MM.1S (cell line): ENCODE measurements at regions not wholly inside any gene's neighbourhood (a gene's known extent, or its start where the extent isn't known, plus 50 kb on each side); places are given as distances from the start of the nearest gene placed in this dataset.

Experiments
- DNase-seq: peaks from one replicate; pipeline ENCODE4 v3.0.0-alpha.2; 2015
- H2AFZ ChIP-seq: fragments of 300-600 bp; sonication (generic); 2 replicates; pipeline ENCODE4 v1.6.0; 2016; ENCODE audit warnings: antibody characterized with exemption, low read length
- H3F3A ChIP-seq: fragments of 300-600 bp; sonication (generic); 2 replicates; pipeline ENCODE4 v1.6.1; 2016; ENCODE audit warnings: mild to moderate bottlenecking, antibody characterized with exemption, low read length, moderate library complexity, mixed read lengths; ENCODE audit not compliant: insufficient read depth
- H3K27ac ChIP-seq: fragments of 300-600 bp; sonication (generic); 2 replicates; pipeline ENCODE4 v1.5.1; 2016; ENCODE audit warnings: mild to moderate bottlenecking, low read length
- H3K27me3 ChIP-seq: fragments of 300-600 bp; sonication (generic); replicated peaks from 2 replicates; pipeline ENCODE4 v1.6.0; 2016; ENCODE audit warnings: low read length; ENCODE audit not compliant: insufficient read depth
- H3K36me3 ChIP-seq: fragments of 300-600 bp; sonication (generic); replicated peaks from 2 replicates; pipeline ENCODE4 v1.6.1; 2016; ENCODE audit warnings: mild to moderate bottlenecking, low read length, mixed read lengths; ENCODE audit not compliant: insufficient read depth
- H3K4me1 ChIP-seq: fragments of 300-600 bp; sonication (generic); 2 replicates; pipeline ENCODE4 v1.6.1; 2016; ENCODE audit warnings: low read length, mixed read lengths
- H3K4me2 ChIP-seq: fragments of 300-600 bp; sonication (generic); 2 replicates; pipeline ENCODE4 v1.6.0; 2016; ENCODE audit warnings: low read depth, low read length
- H3K4me3 ChIP-seq: fragments of 300-600 bp; sonication (generic); 2 replicates; pipeline ENCODE4 v1.5.1; 2016; ENCODE audit warnings: low read length, mixed read lengths
- H3K79me2 ChIP-seq: fragments of 300-600 bp; sonication (generic); 2 replicates; pipeline ENCODE4 v1.6.1; 2016; ENCODE audit warnings: mixed run types, low read length, mixed read lengths
- H3K9ac ChIP-seq: fragments of 300-600 bp; sonication (generic); 2 replicates; pipeline ENCODE4 v1.6.1; 2016; ENCODE audit warnings: low read length, mixed read lengths
- H3K9me2 ChIP-seq: fragments of 300-600 bp; sonication (generic); replicated peaks from 2 replicates; pipeline ENCODE4 v1.6.1; 2016; ENCODE audit warnings: mild to moderate bottlenecking, low read length, mixed read lengths; ENCODE audit not compliant: insufficient read depth
- H3K9me3 ChIP-seq: fragments of 300-600 bp; sonication (generic); replicated peaks from 2 replicates; pipeline ENCODE4 v1.6.1; 2016; ENCODE audit warnings: mild to moderate bottlenecking, low read length, mixed read lengths; ENCODE audit not compliant: insufficient read depth
- H4K20me1 ChIP-seq: fragments of 300-600 bp; sonication (generic); 2 replicates; pipeline ENCODE4 v1.6.1; 2016; ENCODE audit warnings: mild to moderate bottlenecking, low read length, moderate library complexity, mixed read lengths; ENCODE audit not compliant: insufficient read depth
- CTCF ChIP-seq: fragments of 300-600 bp; sonication (generic); IDR thresholded peaks from 2 replicates; pipeline ENCODE4 v1.5.1; 2016; ENCODE audit warnings: antibody characterized with exemption, low read length, mixed read lengths
- EZH2 ChIP-seq: fragments of 300-600 bp; sonication (generic); optimal IDR thresholded peaks from 2 replicates; pipeline ENCODE3; 2017; ENCODE audit warnings: low read depth, mild to moderate bottlenecking, antibody characterized with exemption, low read length, mixed read lengths
- EZH2phosphoT487 ChIP-seq: fragments of 300-600 bp; sonication (generic); IDR thresholded peaks from 2 replicates; pipeline ENCODE4 v1.6.1; 2018; ENCODE audit warnings: antibody characterized with exemption, low read length

GRCh38 chr14:22393796-22394195, 195.2 kb downstream of the DAD1 start:
- Histone ChIP-seq H3K27me3 (no peaks in the 10 kb centered on the region), H3K9me2 (no peaks in the 10 kb centered on the region), H3F3A (no peaks in the 10 kb centered on the region), H3K4me1 (no peaks in the 10 kb centered on the region), H3K9me3 (no peaks in the 10 kb centered on the region), H3K4me3 (no peak overlapping the region), H3K9ac (no peak overlapping the region), H3K4me2 (no peak overlapping the region), H2AFZ (no peak overlapping the region), H3K36me3 (no peaks in the 10 kb centered on the region), H3K79me2 (no peaks in the 10 kb centered on the region), H4K20me1 (no peaks in the 10 kb centered on the region), H3K27ac (no peak overlapping the region)
- no peak for TF ChIP-seq EZH2
- TF ChIP-seq EZH2phosphoT487: no peak
- no peak for TF ChIP-seq CTCF
- DNase-seq: no peak

- Histone ChIP-seq H3K9ac (no peak overlapping the region), H3K79me2 (no peaks in the 10 kb centered on the region), H3K4me1 (no peaks in the 10 kb centered on the region), H4K20me1 (no peaks in the 10 kb centered on the region), H3F3A (no peaks in the 10 kb centered on the region), H3K9me3 (no peaks in the 10 kb centered on the region), H3K27ac (no peak overlapping the region), H3K27me3 (no peaks in the 10 kb centered on the region), H3K36me3 (no peaks in the 10 kb centered on the region), H3K9me2 (no peaks in the 10 kb centered on the region), H3K4me2 (no peak overlapping the region), H3K4me3 (no peak overlapping the region), H2AFZ (no peak overlapping the region)
- TF ChIP-seq EZH2phosphoT487 (no peak), CTCF (peak; percentile 47)
- DNase-seq: peak; percentile 29
Measured at GRCh38 chr14:22391908-22392565, 197.0 kb downstream of the DAD1 start.

GRCh38 chr14:22390824-22391461, 198.1 kb downstream of the DAD1 start:
- H3K4me2 ChIP-seq: no peak overlapping the region
- H3K4me3 ChIP-seq: no peak overlapping the region
- H3K9ac ChIP-seq: no peak overlapping the region
- no peaks in the 10 kb centered on the region for H3K79me2 ChIP-seq
- no peaks in the 10 kb centered on the region for H3F3A ChIP-seq
- no peaks in the 10 kb centered on the region for H3K9me2 ChIP-seq
- H3K4me1 ChIP-seq: no peaks in the 10 kb centered on the region
- no peak for DNase-seq
- no peaks in the 10 kb centered on the region for H3K36me3 ChIP-seq
- no peak overlapping the region for H3K27ac ChIP-seq
- no peaks in the 10 kb centered on the region for H3K27me3 ChIP-seq
- H2AFZ ChIP-seq: no peak overlapping the region
- H4K20me1 ChIP-seq: no peaks in the 10 kb centered on the region
- no peaks in the 10 kb centered on the region for H3K9me3 ChIP-seq
- no peak for TF ChIP-seq CTCF
- no peak for TF ChIP-seq EZH2
- TF ChIP-seq EZH2phosphoT487: no peak
